ENCODE measurements at regions not wholly inside any gene's neighbourhood (a gene's known extent, or its start where the extent isn't known, plus 50 kb on each side); places are given as distances from the start of the nearest gene placed in this dataset.

GRCh38 chr2:217434180-217434975 is 568.4 kb downstream of the TNS1 start:
- peak overlapping the region; percentile 53; the same call in 1 of the 2 replicates for H3K27ac Mint-ChIP-seq
- H3K36me3 Mint-ChIP-seq (ENCODE audit: low read depth): no peaks in the 10 kb centered on the region
- DNase-seq: peak; percentile 94
- peaks cover 1% of the 10 kb centered on the region for H3K27me3 Mint-ChIP-seq (ENCODE audit: insufficient read depth)
- TF ChIP-seq CTCF (IDR thresholded peaks at IDR 0.05): no peak
- peaks cover 36% of the 10 kb centered on the region for H3K4me1 Mint-ChIP-seq (ENCODE audit: low read depth)
- H3K4me3 Mint-ChIP-seq: peak overlapping the region; percentile 31; the same call in 1 of the 2 replicates
- H3K9me3 Mint-ChIP-seq: no peaks in the 10 kb centered on the region

- no peaks in the 10 kb centered on the region for H3K36me3 Mint-ChIP-seq (ENCODE audit: low read depth)
- peaks cover 1% of the 10 kb centered on the region for H3K27me3 Mint-ChIP-seq (ENCODE audit: insufficient read depth)
- no peaks in the 10 kb centered on the region for H3K9me3 Mint-ChIP-seq
- H3K4me1 Mint-ChIP-seq (ENCODE audit: low read depth): peaks cover 36% of the 10 kb centered on the region
- no peak overlapping the region for H3K27ac Mint-ChIP-seq
- DNase-seq: no peak
- TF ChIP-seq CTCF (IDR thresholded peaks at IDR 0.05): no peak
- no peak overlapping the region for H3K4me3 Mint-ChIP-seq
Measured at GRCh38 chr2:217433522-217433921, 569.3 kb downstream of the TNS1 start.

- DNase-seq: no peak
- no peak for TF ChIP-seq CTCF (IDR thresholded peaks at IDR 0.05)
- no peaks in the 10 kb centered on the region for H3K9me3 Mint-ChIP-seq
- no peaks in the 10 kb centered on the region for H3K36me3 Mint-ChIP-seq (ENCODE audit: low read depth)
- H3K4me3 Mint-ChIP-seq: no peak overlapping the region
- H3K27ac Mint-ChIP-seq: peak overlapping the region; percentile 63
- peaks cover 36% of the 10 kb centered on the region for H3K4me1 Mint-ChIP-seq (ENCODE audit: low read depth)
- H3K27me3 Mint-ChIP-seq (ENCODE audit: insufficient read depth): peaks cover 1% of the 10 kb centered on the region
Measured at GRCh38 chr2:217431577-217432269, 571.1 kb downstream of the TNS1 start.

GRCh38 chr2:217430916-217431576 is 571.2 kb upstream of the TNP1 start:
- no peaks in the 10 kb centered on the region for H3K36me3 Mint-ChIP-seq (ENCODE audit: low read depth)
- H3K4me1 Mint-ChIP-seq (ENCODE audit: low read depth): peaks cover 36% of the 10 kb centered on the region
- H3K4me3 Mint-ChIP-seq: no peak overlapping the region
- no peaks in the 10 kb centered on the region for H3K9me3 Mint-ChIP-seq
- peaks cover 1% of the 10 kb centered on the region for H3K27me3 Mint-ChIP-seq (ENCODE audit: insufficient read depth)
- no peak for DNase-seq
- TF ChIP-seq CTCF (IDR thresholded peaks at IDR 0.05): no peak
- H3K27ac Mint-ChIP-seq: no peak overlapping the region

- no peak for TF ChIP-seq CTCF (IDR thresholded peaks at IDR 0.05)
- Mint-ChIP-seq H3K4me1 (ENCODE audit: low read depth) (peaks cover 36% of the 10 kb centered on the region), H3K4me3 (no peak overlapping the region), H3K27ac (no peak overlapping the region), H3K9me3 (no peaks in the 10 kb centered on the region), H3K27me3 (ENCODE audit: insufficient read depth) (peaks cover 1% of the 10 kb centered on the region), H3K36me3 (ENCODE audit: low read depth) (no peaks in the 10 kb centered on the region)
- no peak for DNase-seq
Measured at GRCh38 chr2:217429981-217430500, 570.2 kb upstream of the TNP1 start.

Data from HFFc6 (cell line).